ENCODE measurements at regions not wholly inside any gene's neighbourhood (a gene's known extent, or its start where the extent isn't known, plus 50 kb on each side); places are given as distances from the start of the nearest gene placed in this dataset.
A peak's percentile ranks its signal among the peaks of the same experiment; 100 is the strongest.

GRCh38 chr10:4683838-4684237 lies 142.2 kb upstream of the AKR1E2 start:
- intact Hi-C loops (cut with DNase I): no loop called here
- Histone ChIP-seq H3K4me3 (no peak overlapping the region), H3K4me1 (no peaks in the 10 kb centered on the region), H3K36me3 (no peaks in the 10 kb centered on the region), H3K9me3 (no peaks in the 10 kb centered on the region), H3K27me3 (ENCODE audit: low read depth) (no peaks in the 10 kb centered on the region), H3K27ac (no peak overlapping the region)
- no peak for TF ChIP-seq CTCF (IDR thresholded peaks at IDR 0.05)
- DNase-seq (no peak), ATAC-seq (no peak)

GRCh38 chr10:4683137-4683536 lies 142.9 kb upstream of the AKR1E2 start:
- no peak for ATAC-seq
- H3K27ac ChIP-seq: no peak overlapping the region
- no peak for DNase-seq
- TF ChIP-seq CTCF (IDR thresholded peaks at IDR 0.05): no peak
- H3K27me3 ChIP-seq (ENCODE audit: low read depth): no peaks in the 10 kb centered on the region
- no peak overlapping the region for H3K4me3 ChIP-seq
- H3K4me1 ChIP-seq: peaks cover 3% of the 10 kb centered on the region
- H3K36me3 ChIP-seq: no peaks in the 10 kb centered on the region
- intact Hi-C loops (cut with DNase I): no loop called here
- no peaks in the 10 kb centered on the region for H3K9me3 ChIP-seq

- ATAC-seq: no peak
- no peak for TF ChIP-seq CTCF (IDR thresholded peaks at IDR 0.05)
- Histone ChIP-seq H3K36me3 (no peaks in the 10 kb centered on the region), H3K4me3 (no peak overlapping the region), H3K4me1 (peaks cover 6% of the 10 kb centered on the region), H3K27ac (no peak overlapping the region), H3K27me3 (ENCODE audit: low read depth) (no peaks in the 10 kb centered on the region), H3K9me3 (no peaks in the 10 kb centered on the region)
- intact Hi-C loops (cut with DNase I): no loop called here
- no peak for DNase-seq
Observed at GRCh38 chr10:4678951-4679671, 146.9 kb upstream of the AKR1E2 start.

GRCh38 chr10:4678023-4678950 lies 147.7 kb upstream of the AKR1E2 start:
- peak; percentile 58 to 94 for ATAC-seq
- Histone ChIP-seq H3K9me3 (no peaks in the 10 kb centered on the region), H3K4me3 (no peak overlapping the region), H3K4me1 (peaks cover 6% of the 10 kb centered on the region), H3K36me3 (no peaks in the 10 kb centered on the region), H3K27ac (peak overlapping the region; percentile 20), H3K27me3 (ENCODE audit: low read depth) (no peaks in the 10 kb centered on the region)
- intact Hi-C loops (cut with DNase I): no loop called here
- no peak for DNase-seq
- no peak for TF ChIP-seq CTCF (IDR thresholded peaks at IDR 0.05)

- intact Hi-C loops (cut with DNase I): no loop called here
- peak overlapping the region; percentile 20 for H3K27ac ChIP-seq
Observed at GRCh38 chr10:4677296-4678021, 148.5 kb upstream of the AKR1E2 start.

More at GRCh38 chr10:4677296-4678021, 148.5 kb upstream of the AKR1E2 start:
- DNase-seq (no peak), ATAC-seq (peak; percentile 82 to 97)
- H3K4me3 ChIP-seq: no peak overlapping the region
- TF ChIP-seq CTCF (IDR thresholded peaks at IDR 0.05): no peak
- no peaks in the 10 kb centered on the region for H3K27me3 ChIP-seq (ENCODE audit: low read depth)
- H3K4me1 ChIP-seq: peaks cover 6% of the 10 kb centered on the region
- no peaks in the 10 kb centered on the region for H3K36me3 ChIP-seq
- H3K9me3 ChIP-seq: no peaks in the 10 kb centered on the region

All from lower lobe of right lung (tissue), 2 donors.